HPDE6-E6E7 (cell line): ENCODE measurements at regions not wholly inside any gene's neighbourhood (a gene's known extent, or its start where the extent isn't known, plus 50 kb on each side); places are given as distances from the start of the nearest gene placed in this dataset.
A peak's percentile ranks its signal among the peaks of the same experiment; 100 is the strongest.

Experiments used
- DNase-seq: peaks from one replicate; pipeline ENCODE4 v3.0.0; 2011; ENCODE audit warnings: missing footprints; ENCODE audit errors: extremely low spot score

GRCh38 chr3:194769020-194769643 lies 83.4 kb downstream of the FAM43A start:
- peak; percentile 88 for DNase-seq

- no peak for DNase-seq
Observed at GRCh38 chr3:194772241-194773000, 86.7 kb downstream of the FAM43A start.

- no peak for DNase-seq
Observed at GRCh38 chr3:194773216-194773615, 87.5 kb downstream of the FAM43A start.

GRCh38 chr3:194773771-194774455 lies 88.2 kb downstream of the FAM43A start:
- no peak for DNase-seq

- DNase-seq: no peak
Observed at GRCh38 chr3:194775266-194775665, 89.6 kb downstream of the FAM43A start.

- no peak for DNase-seq
Observed at GRCh38 chr3:194775731-194776130, 90.0 kb downstream of the FAM43A start.

- DNase-seq: no peak
Observed at GRCh38 chr3:194777729-194778128, 92.0 kb downstream of the FAM43A start.

- DNase-seq: no peak
Observed at GRCh38 chr3:194779729-194780224, 94.1 kb downstream of the FAM43A start.

GRCh38 chr3:194780706-194781105 lies 95.0 kb downstream of the FAM43A start:
- no peak for DNase-seq

- no peak for DNase-seq
Observed at GRCh38 chr3:194781617-194782016, 95.9 kb downstream of the FAM43A start.

GRCh38 chr3:194782698-194783404 lies 97.2 kb downstream of the FAM43A start:
- no peak for DNase-seq

GRCh38 chr3:194784361-194784760 lies 98.7 kb downstream of the FAM43A start:
- no peak for DNase-seq

- no peak for DNase-seq
Observed at GRCh38 chr3:194785315-194785714, 99.6 kb downstream of the FAM43A start.

- no peak for DNase-seq
Observed at GRCh38 chr3:194787072-194787471, 101.4 kb downstream of the FAM43A start.

- DNase-seq: no peak
Observed at GRCh38 chr3:194787650-194788049, 102.0 kb downstream of the FAM43A start.

GRCh38 chr3:194792368-194792767 lies 106.7 kb downstream of the FAM43A start:
- DNase-seq: no peak

GRCh38 chr3:194797555-194798250 lies 112.0 kb downstream of the FAM43A start:
- DNase-seq: no peak

GRCh38 chr3:194798486-194798885 lies 112.8 kb downstream of the FAM43A start:
- DNase-seq: no peak

GRCh38 chr3:194800002-194800401 lies 114.3 kb downstream of the FAM43A start:
- no peak for DNase-seq

GRCh38 chr3:194801461-194802432 lies 116.1 kb downstream of the FAM43A start:
- DNase-seq: no peak
